PC-9 (cell line): ENCODE measurements at regions not wholly inside any gene's neighbourhood (a gene's known extent, or its start where the extent isn't known, plus 50 kb on each side); places are given as distances from the start of the nearest gene placed in this dataset.

ENCODE experiments used
- BruUV-seq: library from RNA; stranded (reverse); fragments of 400-500 nt; replicated peaks from 2 replicates; lab custom pipeline; 2021; lab: Mats Ljungman, UMichigan
- CTCF ChIA-PET: fragments of 300-600 bp; sonication (Branson Sonifier 250); formaldehyde crosslinking; loops from one replicate; lab custom pipeline; 2022; ENCODE audit warnings: antibody characterized with exemption; lab: Charles Lee
- POLR2A ChIA-PET: fragments of 300-600 bp; sonication (Branson Sonifier 250); formaldehyde crosslinking; loops from one replicate; lab custom pipeline; 2022; ENCODE audit warnings: antibody characterized with exemption; ENCODE audit not compliant: unreplicated experiment; lab: Charles Lee
- DNase-seq, 2 experiments: peaks; one replicate each; pipeline versions ENCODE4 v3.0.0 to v3.0.0-alpha.2; 2015 to 2022; ENCODE audit warnings: mixed read lengths in 1 of 2
- H2AFZ ChIP-seq: fragments of 200-600 bp; sonication (generic); 2 replicates; pipeline ENCODE4 v1.8.1; 2017; ENCODE audit warnings: antibody characterized with exemption
- H3F3A ChIP-seq: fragments of 200-600 bp; sonication (generic); 2 replicates; pipeline ENCODE4 v1.8.1; 2017; ENCODE audit warnings: antibody characterized with exemption, mild to moderate bottlenecking, low read depth; ENCODE audit not compliant: insufficient read depth
- H3K27ac ChIP-seq: fragments of 200-600 bp; sonication (generic); 2 replicates; pipeline ENCODE4 v1.6.1; 2016; ENCODE audit warnings: mixed run types
- H3K27me3 ChIP-seq: fragments of 200-600 bp; sonication (generic); 2 replicates; pipeline ENCODE4 v1.6.1; 2016; ENCODE audit warnings: low read depth, mixed run types; ENCODE audit not compliant: insufficient read depth
- H3K36me3 ChIP-seq: fragments of 200-600 bp; sonication (generic); 2 replicates; pipeline ENCODE4 v1.6.1; 2016; ENCODE audit warnings: low read depth, mixed run types
- H3K4me1 ChIP-seq: fragments of 200-600 bp; sonication (generic); replicated peaks from 2 replicates; pipeline ENCODE4 v1.6.1; 2016; ENCODE audit warnings: mixed run types; ENCODE audit not compliant: insufficient read depth
- H3K4me2 ChIP-seq: fragments of 200-600 bp; sonication (generic); 2 replicates; pipeline ENCODE4 v1.6.1; 2017; ENCODE audit warnings: mixed run types
- H3K4me3 ChIP-seq: fragments of 200-600 bp; sonication (generic); 2 replicates; pipeline ENCODE4 v1.6.1; 2016; ENCODE audit warnings: mixed run types
- H3K79me2 ChIP-seq: fragments of 200-600 bp; sonication (generic); 2 replicates; pipeline ENCODE4 v1.6.1; 2017; ENCODE audit warnings: low read depth, mixed run types
- H3K9me2 ChIP-seq: fragments of 200-600 bp; sonication (generic); 2 replicates; pipeline ENCODE4 v1.8.1; 2017; ENCODE audit warnings: mild to moderate bottlenecking; ENCODE audit not compliant: insufficient read depth
- H3K9me3 ChIP-seq: fragments of 200-600 bp; sonication (generic); 2 replicates; pipeline ENCODE4 v1.8.1; 2016; ENCODE audit warnings: low read depth; ENCODE audit not compliant: insufficient read depth
- H4K20me1 ChIP-seq: fragments of 200-600 bp; sonication (generic); 2 replicates; pipeline ENCODE4 v1.8.1; 2017; ENCODE audit not compliant: insufficient read depth
- EZH2 ChIP-seq: fragments of 200-600 bp; sonication (generic); IDR thresholded peaks from 2 replicates; pipeline ENCODE4 v1.8.0; 2017; ENCODE audit warnings: antibody characterized with exemption, low read depth
- intact Hi-C: fragments of 100-400 bp; cut with micrococcal nuclease; formaldehyde crosslinking; loops from one replicate; pipeline ENCODE4 v1.10.0; 2022; ENCODE audit not compliant: unreplicated experiment
- TF ChIP-seq, protein P1 (sequence below): fragments of 200-600 bp; sonication (generic); conservative IDR thresholded peaks from 2 replicates; pipeline ENCODE4 v1.6.1; 2017; ENCODE audit warnings: mixed run types, antibody characterized with exemption, mild to moderate bottlenecking, moderate library complexity

DNA sequence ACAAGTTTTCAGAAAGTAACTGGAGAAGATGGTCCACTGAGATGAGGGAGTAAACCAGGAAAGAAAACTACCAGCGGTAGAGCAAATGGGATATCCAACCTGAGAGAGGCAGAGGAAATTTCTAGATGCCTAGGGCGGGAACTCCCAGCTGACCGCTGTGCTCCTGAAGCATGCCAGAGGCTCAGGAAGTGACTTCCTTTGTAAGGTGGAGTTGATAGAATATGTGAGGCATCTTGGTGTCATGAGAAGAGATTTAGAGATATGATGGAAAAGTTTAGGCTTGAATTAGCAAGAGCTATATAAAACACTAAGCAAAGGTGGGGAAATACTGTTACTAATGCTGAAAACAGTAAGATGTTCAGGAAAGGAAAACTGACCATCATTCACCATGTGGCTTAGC, 124.1 kb downstream of the C9orf152 start:
- BruUV-seq: no TSS peak
- no peaks in the 10 kb centered on the region for H3K9me2 ChIP-seq
- no peak overlapping the region for H3K4me2 ChIP-seq
- peaks cover 7% of the 10 kb centered on the region; the same call in 1 of the 2 replicates for H3F3A ChIP-seq
- peaks cover 75% of the 10 kb centered on the region for H3K79me2 ChIP-seq
- H4K20me1 ChIP-seq: no peaks in the 10 kb centered on the region
- peaks cover 21% of the 10 kb centered on the region for H3K4me1 ChIP-seq
- TF ChIP-seq, protein P1, sequence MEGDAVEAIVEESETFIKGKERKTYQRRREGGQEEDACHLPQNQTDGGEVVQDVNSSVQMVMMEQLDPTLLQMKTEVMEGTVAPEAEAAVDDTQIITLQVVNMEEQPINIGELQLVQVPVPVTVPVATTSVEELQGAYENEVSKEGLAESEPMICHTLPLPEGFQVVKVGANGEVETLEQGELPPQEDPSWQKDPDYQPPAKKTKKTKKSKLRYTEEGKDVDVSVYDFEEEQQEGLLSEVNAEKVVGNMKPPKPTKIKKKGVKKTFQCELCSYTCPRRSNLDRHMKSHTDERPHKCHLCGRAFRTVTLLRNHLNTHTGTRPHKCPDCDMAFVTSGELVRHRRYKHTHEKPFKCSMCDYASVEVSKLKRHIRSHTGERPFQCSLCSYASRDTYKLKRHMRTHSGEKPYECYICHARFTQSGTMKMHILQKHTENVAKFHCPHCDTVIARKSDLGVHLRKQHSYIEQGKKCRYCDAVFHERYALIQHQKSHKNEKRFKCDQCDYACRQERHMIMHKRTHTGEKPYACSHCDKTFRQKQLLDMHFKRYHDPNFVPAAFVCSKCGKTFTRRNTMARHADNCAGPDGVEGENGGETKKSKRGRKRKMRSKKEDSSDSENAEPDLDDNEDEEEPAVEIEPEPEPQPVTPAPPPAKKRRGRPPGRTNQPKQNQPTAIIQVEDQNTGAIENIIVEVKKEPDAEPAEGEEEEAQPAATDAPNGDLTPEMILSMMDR: no peak
- no peak for TF ChIP-seq EZH2
- no peaks in the 10 kb centered on the region for H3K27me3 ChIP-seq
- no peak overlapping the region for H3K27ac ChIP-seq
- DNase-seq: no peak
- ChIA-PET CTCF (no interaction called here), POLR2A (no interaction called here)
- H3K36me3 ChIP-seq: no peaks in the 10 kb centered on the region
- no peaks in the 10 kb centered on the region for H3K9me3 ChIP-seq
- intact Hi-C loops: no loop called here
- H3K4me3 ChIP-seq: no peak overlapping the region
- H2AFZ ChIP-seq: no peak overlapping the region

DNA sequence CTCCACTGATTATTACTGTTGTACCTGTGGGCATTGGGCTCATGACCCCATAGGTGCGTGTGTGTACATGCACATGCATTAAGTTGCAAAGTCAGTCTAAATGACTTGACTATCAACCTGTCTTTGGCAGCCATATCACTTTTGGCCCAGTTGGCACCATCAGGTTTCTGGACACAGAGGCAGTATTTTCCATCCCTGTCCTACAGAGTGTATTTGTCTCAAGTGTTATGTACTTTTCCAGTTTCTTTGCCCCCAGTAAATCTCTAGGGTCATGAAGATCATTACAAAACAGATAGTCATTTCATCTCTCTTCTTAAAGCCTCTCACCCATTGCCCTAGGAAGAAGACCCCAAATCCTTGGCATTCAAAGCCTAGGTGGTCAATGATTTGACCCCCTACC, 121.4 kb downstream of the C9orf152 start:
- Histone ChIP-seq H3K4me1 (peaks cover 35% of the 10 kb centered on the region), H3K27me3 (no peaks in the 10 kb centered on the region), H4K20me1 (0 out of 2 replicates have a peak, but pooled peaks cover 4% of the 10 kb centered on the region), H3K9me2 (no peaks in the 10 kb centered on the region), H3K9me3 (no peaks in the 10 kb centered on the region), H3K27ac (no peak overlapping the region), H3K4me3 (no peak overlapping the region), H3F3A (peaks cover 27% of the 10 kb centered on the region), H2AFZ (no peak overlapping the region), H3K36me3 (no peaks in the 10 kb centered on the region), H3K79me2 (peaks cover 63% of the 10 kb centered on the region), H3K4me2 (no peak overlapping the region)
- CTCF ChIA-PET: no interaction called here
- no peak for DNase-seq
- intact Hi-C loops: no loop called here
- BruUV-seq: no TSS peak
- TF ChIP-seq, protein P1: no peak
- no peak for TF ChIP-seq EZH2
- POLR2A ChIA-PET: no interaction called here

DNA sequence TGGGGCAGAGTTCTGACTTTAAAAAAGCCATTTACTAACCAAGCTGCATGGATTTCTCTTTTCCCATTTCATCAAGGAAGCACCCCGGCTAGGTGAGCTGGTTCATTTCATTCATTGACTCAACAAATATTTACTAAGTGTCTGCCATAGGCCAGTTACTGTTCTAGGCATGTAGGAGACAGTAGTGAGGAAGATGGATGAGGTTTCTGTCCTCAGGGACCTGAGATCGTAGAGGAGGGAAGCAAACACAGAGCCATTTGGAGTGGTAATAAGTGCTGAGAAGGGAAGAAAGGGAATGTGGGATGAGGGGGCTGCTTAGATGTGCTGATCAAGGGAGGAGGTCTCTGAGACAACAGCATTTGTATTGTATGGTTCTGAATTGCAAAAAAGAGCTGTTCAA, 120.4 kb downstream of the C9orf152 start:
- DNase-seq: no peak
- intact Hi-C loops: no loop called here
- Histone ChIP-seq H3K36me3 (no peaks in the 10 kb centered on the region), H3K27me3 (no peaks in the 10 kb centered on the region), H3K27ac (no peak overlapping the region), H3K4me3 (no peak overlapping the region), H3K4me1 (peaks cover 34% of the 10 kb centered on the region), H3K79me2 (peaks cover 68% of the 10 kb centered on the region), H3F3A (peaks cover 27% of the 10 kb centered on the region), H3K9me3 (no peaks in the 10 kb centered on the region), H3K9me2 (no peaks in the 10 kb centered on the region), H4K20me1 (0 out of 2 replicates have a peak, but pooled peaks cover 4% of the 10 kb centered on the region), H3K4me2 (no peak overlapping the region), H2AFZ (no peak overlapping the region)
- POLR2A ChIA-PET: no interaction called here
- CTCF ChIA-PET: no interaction called here
- no TSS peak for BruUV-seq
- TF ChIP-seq, protein P1: no peak
- no peak for TF ChIP-seq EZH2
